ENCODE measurements at regions not wholly inside any gene's neighbourhood (a gene's known extent, or its start where the extent isn't known, plus 50 kb on each side); places are given as distances from the start of the nearest gene placed in this dataset.

GRCh38 chr9:118457171-118458000 is 753.2 kb downstream of the TLR4 start:
- Histone ChIP-seq H3K27me3 (ENCODE audit: insufficient read depth, low read depth, low read length) (no peaks in the 10 kb centered on the region), H3K9me3 (ENCODE audit: low read length) (no peaks in the 10 kb centered on the region), H3F3A (ENCODE audit: insufficient read depth, low read length, poor library complexity, severe bottlenecking) (no peaks in the 10 kb centered on the region), H4K20me1 (ENCODE audit: insufficient read depth) (no peaks in the 10 kb centered on the region), H3K4me2 (ENCODE audit: low read length) (no peak overlapping the region), H3K79me2 (replicated peaks; ENCODE audit: insufficient read depth, low read length) (no peaks in the 10 kb centered on the region), H3K4me3 (ENCODE audit: low read length) (no peak overlapping the region), H3K27ac (ENCODE audit: low read length) (no peak overlapping the region), H3K9me2 (ENCODE audit: insufficient read depth, low read length) (no peaks in the 10 kb centered on the region), H3K9ac (ENCODE audit: low read length) (no peak overlapping the region), H3K36me3 (ENCODE audit: insufficient read depth, low read length) (no peaks in the 10 kb centered on the region), H2AFZ (ENCODE audit: low read depth, low read length) (no peak overlapping the region)
- TF ChIP-seq SMC3 (conservative IDR thresholded peaks at IDR 0.05; ENCODE audit: poor library complexity) (no peak), REST (IDR thresholded peaks at IDR 0.05; ENCODE audit: borderline replicate concordance) (no peak), EP300 (conservative IDR thresholded peaks at IDR 0.05; ENCODE audit: poor library complexity, severe bottlenecking) (no peak), MXI1 (conservative IDR thresholded peaks at IDR 0.05; ENCODE audit: poor library complexity, severe bottlenecking) (no peak), TAF1 (IDR thresholded peaks at IDR 0.05; ENCODE audit: low read depth) (no peak), CTCF (IDR thresholded peaks at IDR 0.05; ENCODE audit: poor library complexity, severe bottlenecking) (no peak), EZH2 (IDR thresholded peaks at IDR 0.05; ENCODE audit: borderline replicate concordance, insufficient read depth, low read length, poor library complexity, severe bottlenecking) (no peak), RAD21 (conservative IDR thresholded peaks at IDR 0.05) (no peak), POLR2AphosphoS5 (IDR thresholded peaks at IDR 0.05) (no peak)

DNA sequence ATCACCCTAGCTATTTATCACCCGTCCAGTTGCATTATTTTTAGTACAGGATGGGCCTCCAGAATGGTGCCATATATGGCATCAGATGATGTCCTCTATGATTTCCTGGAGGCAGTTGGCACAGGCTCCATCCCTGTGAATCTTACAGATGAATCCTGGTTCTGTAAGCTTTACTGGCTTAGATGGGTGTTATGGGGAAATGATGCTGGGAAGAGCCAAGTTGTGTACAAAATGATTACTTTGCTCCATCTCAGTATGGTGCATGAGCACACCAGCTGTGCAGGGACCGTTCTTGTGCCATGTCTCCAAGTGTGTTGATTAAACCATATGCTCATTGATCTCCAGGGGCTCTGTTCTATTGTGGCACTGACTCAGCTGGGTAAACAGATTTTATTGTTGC is 755.7 kb downstream of the TLR4 start:
- TF ChIP-seq CTCF (IDR thresholded peaks at IDR 0.05; ENCODE audit: poor library complexity, severe bottlenecking) (no peak), EP300 (conservative IDR thresholded peaks at IDR 0.05; ENCODE audit: poor library complexity, severe bottlenecking) (no peak), TAF1 (IDR thresholded peaks at IDR 0.05; ENCODE audit: low read depth) (no peak), SMC3 (conservative IDR thresholded peaks at IDR 0.05; ENCODE audit: poor library complexity) (no peak), POLR2AphosphoS5 (IDR thresholded peaks at IDR 0.05) (no peak), REST (IDR thresholded peaks at IDR 0.05; ENCODE audit: borderline replicate concordance) (no peak), RAD21 (conservative IDR thresholded peaks at IDR 0.05) (no peak), MXI1 (conservative IDR thresholded peaks at IDR 0.05; ENCODE audit: poor library complexity, severe bottlenecking) (no peak), EZH2 (IDR thresholded peaks at IDR 0.05; ENCODE audit: borderline replicate concordance, insufficient read depth, low read length, poor library complexity, severe bottlenecking) (no peak)
- H3K9me2 ChIP-seq (ENCODE audit: insufficient read depth, low read length) = no peaks in the 10 kb centered on the region
- H4K20me1 ChIP-seq (ENCODE audit: insufficient read depth) = no peaks in the 10 kb centered on the region
- no peaks in the 10 kb centered on the region for H3K9me3 ChIP-seq (ENCODE audit: low read length)
- no peaks in the 10 kb centered on the region for H3K27me3 ChIP-seq (ENCODE audit: insufficient read depth, low read depth, low read length)
- no peak overlapping the region for H3K27ac ChIP-seq (ENCODE audit: low read length)
- H3K4me2 ChIP-seq (ENCODE audit: low read length) = no peak overlapping the region
- H3K4me3 ChIP-seq (ENCODE audit: low read length) = no peak overlapping the region
- no peaks in the 10 kb centered on the region for H3K36me3 ChIP-seq (ENCODE audit: insufficient read depth, low read length)
- H3F3A ChIP-seq (ENCODE audit: insufficient read depth, low read length, poor library complexity, severe bottlenecking) = no peaks in the 10 kb centered on the region
- no peaks in the 10 kb centered on the region for H3K79me2 ChIP-seq (replicated peaks; ENCODE audit: insufficient read depth, low read length)
- no peak overlapping the region for H2AFZ ChIP-seq (ENCODE audit: low read depth, low read length)
- H3K9ac ChIP-seq (ENCODE audit: low read length) = no peak overlapping the region

All from neural cell (in vitro differentiated cells).